ENCODE measurements at regions not wholly inside any gene's neighbourhood (a gene's known extent, or its start where the extent isn't known, plus 50 kb on each side); places are given as distances from the start of the nearest gene placed in this dataset.
A peak's percentile ranks its signal among the peaks of the same experiment; 100 is the strongest.

DNA sequence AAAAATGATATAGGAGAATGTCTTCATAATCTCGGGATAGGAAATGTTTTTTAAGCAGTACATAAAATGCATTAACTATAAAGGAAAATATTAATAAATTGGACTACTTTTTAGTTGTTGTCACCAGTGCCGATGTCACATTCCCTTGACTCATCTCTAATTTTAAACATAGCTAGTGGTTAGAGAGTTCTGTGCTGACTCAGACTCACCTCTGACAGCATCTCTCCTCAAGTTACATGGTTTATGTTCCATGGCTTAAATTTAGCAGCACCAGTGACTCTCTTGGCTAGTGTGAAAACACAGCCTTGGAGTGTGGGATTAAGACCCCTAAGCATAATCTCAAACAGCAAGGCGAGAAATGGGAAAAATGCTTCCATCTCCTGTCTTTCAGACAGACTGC lies 311.8 kb upstream of the MMS22L start:
- Histone ChIP-seq H3K4me1 (ENCODE audit: insufficient read depth, low read length, poor library complexity, severe bottlenecking) (no peaks in the 10 kb centered on the region), H3K4me3 (ENCODE audit: low read depth, low read length, poor library complexity, severe bottlenecking) (no peak overlapping the region), H3K27me3 (replicated peaks; ENCODE audit: insufficient read depth, low read depth, low read length, poor library complexity) (no peaks in the 10 kb centered on the region), H3K27ac (ENCODE audit: low read depth, low read length, poor library complexity, severe bottlenecking) (no peak overlapping the region), H3K9me3 (ENCODE audit: low read depth, low read length, poor library complexity, severe bottlenecking) (no peaks in the 10 kb centered on the region), H3K36me3 (ENCODE audit: insufficient read depth, low read length, poor library complexity, severe bottlenecking) (no peaks in the 10 kb centered on the region)
- TF ChIP-seq EZH2 (IDR thresholded peaks at IDR 0.05; ENCODE audit: borderline replicate concordance, low read depth, low read length, poor library complexity, severe bottlenecking) (no peak), CTCF (conservative IDR thresholded peaks at IDR 0.05; ENCODE audit: low read depth, low read length) (no peak)
- intact Hi-C loops (cut with micrococcal nuclease; ENCODE audit: unreplicated experiment): no loop called here
- BruUV-seq (replicated peaks): no TSS peak
- no peak for DNase-seq (ENCODE audit: low spot score)
- CTCF ChIA-PET: no interaction called here
- POLR2A ChIA-PET (ENCODE audit: low non-redundant PET): no interaction called here

DNA sequence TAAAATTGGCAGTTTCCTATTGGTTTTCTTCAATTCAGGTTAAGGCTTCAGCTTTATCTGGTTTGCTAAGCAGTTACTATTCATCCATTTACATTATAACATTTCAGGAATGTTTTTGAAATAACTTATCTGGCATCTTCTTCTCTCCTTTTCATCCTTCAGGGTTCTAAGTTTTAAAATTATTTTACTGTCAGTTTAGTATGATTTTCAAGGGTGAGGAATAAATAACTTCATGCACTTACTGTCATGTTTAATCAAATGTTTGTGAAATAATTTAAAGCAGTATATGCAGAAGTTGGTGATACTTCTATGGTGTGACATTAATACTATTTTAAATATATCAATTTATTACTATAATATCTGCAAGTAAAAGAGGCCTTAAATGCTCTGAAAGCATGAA lies 338.1 kb upstream of the MMS22L start:
- H3K4me1 ChIP-seq (ENCODE audit: insufficient read depth, low read length, poor library complexity, severe bottlenecking): peaks cover 3% of the 10 kb centered on the region
- no peaks in the 10 kb centered on the region for H3K27me3 ChIP-seq (replicated peaks; ENCODE audit: insufficient read depth, low read depth, low read length, poor library complexity)
- TF ChIP-seq EZH2 (IDR thresholded peaks at IDR 0.05; ENCODE audit: borderline replicate concordance, low read depth, low read length, poor library complexity, severe bottlenecking) (no peak), CTCF (conservative IDR thresholded peaks at IDR 0.05; ENCODE audit: low read depth, low read length) (no peak)
- ChIA-PET POLR2A (ENCODE audit: low non-redundant PET) (no interaction called here), CTCF (no interaction called here)
- no peak overlapping the region for H3K27ac ChIP-seq (ENCODE audit: low read depth, low read length, poor library complexity, severe bottlenecking)
- no peaks in the 10 kb centered on the region for H3K9me3 ChIP-seq (ENCODE audit: low read depth, low read length, poor library complexity, severe bottlenecking)
- intact Hi-C loops (cut with micrococcal nuclease; ENCODE audit: unreplicated experiment): no loop called here
- no peak overlapping the region for H3K4me3 ChIP-seq (ENCODE audit: low read depth, low read length, poor library complexity, severe bottlenecking)
- H3K36me3 ChIP-seq (ENCODE audit: insufficient read depth, low read length, poor library complexity, severe bottlenecking): no peaks in the 10 kb centered on the region
- BruUV-seq (replicated peaks): no TSS peak
- DNase-seq (ENCODE audit: low spot score): no peak

DNA sequence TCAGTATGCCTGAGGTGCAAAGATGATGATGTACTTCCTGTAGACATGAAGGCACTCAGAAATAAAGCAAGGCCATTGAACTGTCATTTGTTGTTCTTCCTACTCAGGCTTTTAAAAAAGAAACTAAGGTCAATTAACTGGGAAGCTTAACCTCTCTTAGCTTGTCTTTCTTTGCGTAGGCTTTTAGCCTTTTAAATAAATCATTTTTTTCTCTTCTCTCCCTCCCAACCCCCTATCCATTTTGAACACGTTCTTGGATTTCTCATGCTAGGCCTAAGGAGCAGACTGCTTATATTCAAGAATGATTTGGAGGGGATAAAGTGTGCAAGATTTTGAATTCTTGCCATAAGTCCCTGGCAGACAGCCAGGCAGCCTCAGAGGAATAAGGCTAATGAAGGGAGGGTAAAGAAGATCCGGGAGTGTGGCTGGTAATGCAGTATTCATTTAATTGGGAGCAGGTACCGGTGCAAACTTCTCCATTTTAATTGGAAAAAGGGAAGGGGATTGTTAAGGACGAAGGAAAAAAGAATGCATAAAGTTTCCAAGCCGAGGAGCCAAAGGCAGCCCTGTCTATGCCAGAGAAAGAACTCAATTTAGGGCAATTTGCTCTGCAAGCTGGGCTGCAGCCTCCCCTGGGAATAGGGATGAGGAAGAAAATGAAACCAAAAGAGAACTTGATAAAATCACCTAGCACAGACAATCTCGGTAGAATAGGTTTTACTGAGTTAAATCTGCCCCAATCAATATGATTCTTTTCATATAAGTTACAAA lies 343.8 kb upstream of the MMS22L start:
- H3K27me3 ChIP-seq (replicated peaks; ENCODE audit: insufficient read depth, low read depth, low read length, poor library complexity): no peaks in the 10 kb centered on the region
- peak overlapping the region; percentile 68 for H3K27ac ChIP-seq (ENCODE audit: low read depth, low read length, poor library complexity, severe bottlenecking)
- POLR2A ChIA-PET (ENCODE audit: low non-redundant PET): no interaction called here
- no peaks in the 10 kb centered on the region for H3K36me3 ChIP-seq (ENCODE audit: insufficient read depth, low read length, poor library complexity, severe bottlenecking)
- CTCF ChIA-PET: no interaction called here
- H3K4me3 ChIP-seq (ENCODE audit: low read depth, low read length, poor library complexity, severe bottlenecking): peak overlapping the region; percentile 43
- peaks cover 20% of the 10 kb centered on the region for H3K4me1 ChIP-seq (ENCODE audit: insufficient read depth, low read length, poor library complexity, severe bottlenecking)
- intact Hi-C loops (cut with micrococcal nuclease; ENCODE audit: unreplicated experiment): no loop called here
- no peak for TF ChIP-seq EZH2 (IDR thresholded peaks at IDR 0.05; ENCODE audit: borderline replicate concordance, low read depth, low read length, poor library complexity, severe bottlenecking)
- no peak for TF ChIP-seq CTCF (conservative IDR thresholded peaks at IDR 0.05; ENCODE audit: low read depth, low read length)
- no TSS peak for BruUV-seq (replicated peaks)
- H3K9me3 ChIP-seq (ENCODE audit: low read depth, low read length, poor library complexity, severe bottlenecking): no peaks in the 10 kb centered on the region
- DNase-seq (ENCODE audit: low spot score): peak; percentile 95
